ENCODE measurements at regions not wholly inside any gene's neighbourhood (a gene's known extent, or its start where the extent isn't known, plus 50 kb on each side); places are given as distances from the start of the nearest gene placed in this dataset.
"Not testable (repeated sequence)": the region's sequence is repeated elsewhere in the genome, so short reads cannot be mapped to it uniquely, and the experiment has no call there.

- H3K27ac ChIP-seq, result no peak overlapping the region
- H3K4me2 ChIP-seq, result no peak overlapping the region
- no peaks in the 10 kb centered on the region for H3K4me1 ChIP-seq (ENCODE audit: low read depth, poor library complexity, severe bottlenecking)
- no peaks in the 10 kb centered on the region for H3K79me2 ChIP-seq (ENCODE audit: insufficient read depth, low read depth)
- no peaks in the 10 kb centered on the region for H3K36me3 ChIP-seq (ENCODE audit: insufficient read depth)
- H4K20me1 ChIP-seq (ENCODE audit: insufficient read depth), result no peaks in the 10 kb centered on the region
- no peak overlapping the region for H3K9ac ChIP-seq
- TF ChIP-seq CTCF (conservative IDR thresholded peaks at IDR 0.05; ENCODE audit: low read depth, low read length), result no peak
- no peaks in the 10 kb centered on the region for H3K27me3 ChIP-seq (ENCODE audit: insufficient read depth, low read depth)
- no peak overlapping the region for H2AFZ ChIP-seq (ENCODE audit: low read depth)
- no peak overlapping the region for H3K4me3 ChIP-seq (IDR thresholded peaks at IDR 0.05; ENCODE audit: insufficient read depth, low read depth, low read length)
Measured at GRCh38 chr13:82176751-82177150, 1705.5 kb downstream of the SLITRK1 start.

- Histone ChIP-seq H4K20me1 (ENCODE audit: insufficient read depth) (no peaks in the 10 kb centered on the region), H3K9ac (no peak overlapping the region), H2AFZ (ENCODE audit: low read depth) (no peak overlapping the region), H3K4me2 (no peak overlapping the region), H3K27ac (no peak overlapping the region), H3K4me3 (IDR thresholded peaks at IDR 0.05; ENCODE audit: insufficient read depth, low read depth, low read length) (no peak overlapping the region), H3K4me1 (ENCODE audit: low read depth, poor library complexity, severe bottlenecking) (no peaks in the 10 kb centered on the region), H3K27me3 (ENCODE audit: insufficient read depth, low read depth) (no peaks in the 10 kb centered on the region), H3K36me3 (ENCODE audit: insufficient read depth) (no peaks in the 10 kb centered on the region), H3K79me2 (ENCODE audit: insufficient read depth, low read depth) (no peaks in the 10 kb centered on the region)
- no peak for TF ChIP-seq CTCF (conservative IDR thresholded peaks at IDR 0.05; ENCODE audit: low read depth, low read length)
Measured at GRCh38 chr13:82165396-82166174, 1716.7 kb downstream of the SLITRK1 start.

GRCh38 chr13:82164780-82165395, 1717.4 kb downstream of the SLITRK1 start:
- H3K79me2 ChIP-seq (ENCODE audit: insufficient read depth, low read depth); H3K36me3 ChIP-seq (ENCODE audit: insufficient read depth); H3K4me1 ChIP-seq (ENCODE audit: low read depth, poor library complexity, severe bottlenecking); H3K27me3 ChIP-seq (ENCODE audit: insufficient read depth, low read depth); H3K4me2 ChIP-seq; H2AFZ ChIP-seq (ENCODE audit: low read depth); H4K20me1 ChIP-seq (ENCODE audit: insufficient read depth); H3K4me3 ChIP-seq (IDR thresholded peaks at IDR 0.05; ENCODE audit: insufficient read depth, low read depth, low read length); H3K27ac ChIP-seq; H3K9ac ChIP-seq: not testable (repeated sequence)

- no peaks in the 10 kb centered on the region for H3K79me2 ChIP-seq (ENCODE audit: insufficient read depth, low read depth)
- H4K20me1 ChIP-seq (ENCODE audit: insufficient read depth), result no peaks in the 10 kb centered on the region
- no peak overlapping the region for H3K4me3 ChIP-seq (IDR thresholded peaks at IDR 0.05; ENCODE audit: insufficient read depth, low read depth, low read length)
- TF ChIP-seq CTCF (conservative IDR thresholded peaks at IDR 0.05; ENCODE audit: low read depth, low read length), result no peak
- H3K9ac ChIP-seq, result no peak overlapping the region
- no peak overlapping the region for H3K4me2 ChIP-seq
- no peaks in the 10 kb centered on the region for H3K4me1 ChIP-seq (ENCODE audit: low read depth, poor library complexity, severe bottlenecking)
- no peaks in the 10 kb centered on the region for H3K36me3 ChIP-seq (ENCODE audit: insufficient read depth)
- no peak overlapping the region for H3K27ac ChIP-seq
- H2AFZ ChIP-seq (ENCODE audit: low read depth), result no peak overlapping the region
- no peaks in the 10 kb centered on the region for H3K27me3 ChIP-seq (ENCODE audit: insufficient read depth, low read depth)
Measured at GRCh38 chr13:82147526-82147925, 1734.7 kb downstream of the SLITRK1 start.

- H3K79me2 ChIP-seq (ENCODE audit: insufficient read depth, low read depth), result no peaks in the 10 kb centered on the region
- no peak overlapping the region for H2AFZ ChIP-seq (ENCODE audit: low read depth)
- no peaks in the 10 kb centered on the region for H4K20me1 ChIP-seq (ENCODE audit: insufficient read depth)
- no peak overlapping the region for H3K27ac ChIP-seq
- no peaks in the 10 kb centered on the region for H3K36me3 ChIP-seq (ENCODE audit: insufficient read depth)
- H3K4me2 ChIP-seq, result no peak overlapping the region
- no peak overlapping the region for H3K4me3 ChIP-seq (IDR thresholded peaks at IDR 0.05; ENCODE audit: insufficient read depth, low read depth, low read length)
- no peak overlapping the region for H3K9ac ChIP-seq
- TF ChIP-seq CTCF (conservative IDR thresholded peaks at IDR 0.05; ENCODE audit: low read depth, low read length), result no peak
- no peaks in the 10 kb centered on the region for H3K27me3 ChIP-seq (ENCODE audit: insufficient read depth, low read depth)
- H3K4me1 ChIP-seq (ENCODE audit: low read depth, poor library complexity, severe bottlenecking), result no peaks in the 10 kb centered on the region
Measured at GRCh38 chr13:82136880-82137279, 1745.4 kb downstream of the SLITRK1 start.

All from KMS-11 (cell line).